HCT116 (cell line): ENCODE measurements at regions not wholly inside any gene's neighbourhood (a gene's known extent, or its start where the extent isn't known, plus 50 kb on each side); places are given as distances from the start of the nearest gene placed in this dataset.

Experiments
- EZH2 ChIP-seq: fragments of 200-600 bp; sonication (generic); IDR thresholded peaks from 2 replicates; pipeline ENCODE4 v1.6.1; 2017; ENCODE audit warnings: antibody characterized with exemption, mixed run types
- FOSL1 ChIP-seq: IDR thresholded peaks from 2 replicates; pipeline ENCODE4 v1.6.1; 2012; ENCODE audit warnings: low read depth
- POLR2A ChIP-seq: IDR thresholded peaks from 2 replicates; pipeline ENCODE4 v1.7.0; 2011; ENCODE audit warnings: borderline replicate concordance; ENCODE audit not compliant: insufficient read depth, insufficient read length; ENCODE audit errors: extremely low read depth
- POLR2AphosphoS5 ChIP-seq: IDR thresholded peaks from 2 replicates; pipeline ENCODE4 v1.6.1; 2011; ENCODE audit warnings: mild to moderate bottlenecking, low read depth, low read length, moderate library complexity
- SP1 ChIP-seq: IDR thresholded peaks from 2 replicates; pipeline ENCODE4 v1.6.1; 2012; ENCODE audit warnings: low read depth
- TF ChIP-seq, protein P1 (sequence below), 3 experiments: fragments of 200-600 bp in 1 of 3; sonication (generic) in 1 of 3; IDR thresholded peaks in 2 of 3; conservative IDR thresholded peaks in 1 of 3; 2 replicates each; pipeline ENCODE4 v1.5.1; 2012 to 2017; ENCODE audit warnings: low read depth in 2 of 3, low read length in 2 of 3, antibody characterized with exemption in 1 of 3, borderline replicate concordance in 1 of 3, control low read depth in 1 of 3, mild to moderate bottlenecking in 1 of 3, mixed read lengths in 1 of 3, mixed run types in 1 of 3, moderate library complexity in 1 of 3; ENCODE audit not compliant: insufficient read depth in 1 of 3

DNA sequence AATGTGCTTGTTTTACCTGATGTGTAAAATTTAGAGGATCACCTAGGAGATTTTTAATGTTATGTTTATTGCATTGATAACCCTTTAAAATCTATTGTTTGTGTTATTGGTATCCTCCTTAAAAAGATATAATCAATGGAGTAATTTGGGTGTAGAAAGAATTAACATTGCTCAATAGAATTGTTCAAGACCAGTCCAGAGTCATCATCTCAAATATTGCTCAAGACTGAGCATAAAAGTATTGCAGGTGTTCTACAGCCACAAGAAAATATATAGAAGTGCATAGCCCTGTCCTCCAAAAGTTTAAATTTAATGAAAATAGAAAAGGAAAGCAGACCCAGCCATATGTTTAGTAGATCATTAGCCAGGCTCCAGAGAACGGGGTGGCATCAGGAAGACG lies 102.5 kb upstream of the ARID2 start:
- TF ChIP-seq, protein P1, sequence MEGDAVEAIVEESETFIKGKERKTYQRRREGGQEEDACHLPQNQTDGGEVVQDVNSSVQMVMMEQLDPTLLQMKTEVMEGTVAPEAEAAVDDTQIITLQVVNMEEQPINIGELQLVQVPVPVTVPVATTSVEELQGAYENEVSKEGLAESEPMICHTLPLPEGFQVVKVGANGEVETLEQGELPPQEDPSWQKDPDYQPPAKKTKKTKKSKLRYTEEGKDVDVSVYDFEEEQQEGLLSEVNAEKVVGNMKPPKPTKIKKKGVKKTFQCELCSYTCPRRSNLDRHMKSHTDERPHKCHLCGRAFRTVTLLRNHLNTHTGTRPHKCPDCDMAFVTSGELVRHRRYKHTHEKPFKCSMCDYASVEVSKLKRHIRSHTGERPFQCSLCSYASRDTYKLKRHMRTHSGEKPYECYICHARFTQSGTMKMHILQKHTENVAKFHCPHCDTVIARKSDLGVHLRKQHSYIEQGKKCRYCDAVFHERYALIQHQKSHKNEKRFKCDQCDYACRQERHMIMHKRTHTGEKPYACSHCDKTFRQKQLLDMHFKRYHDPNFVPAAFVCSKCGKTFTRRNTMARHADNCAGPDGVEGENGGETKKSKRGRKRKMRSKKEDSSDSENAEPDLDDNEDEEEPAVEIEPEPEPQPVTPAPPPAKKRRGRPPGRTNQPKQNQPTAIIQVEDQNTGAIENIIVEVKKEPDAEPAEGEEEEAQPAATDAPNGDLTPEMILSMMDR (IDR thresholded peaks at IDR 0.05 in 2 of 3, conservative IDR thresholded peaks at IDR 0.05 in 1 of 3; ENCODE audit: borderline replicate concordance in 1 of 3, insufficient read depth in 1 of 3, low read depth in 2 of 3, low read length in 2 of 3): no peak
- TF ChIP-seq POLR2A: no peak
- no peak for TF ChIP-seq SP1
- no peak for TF ChIP-seq FOSL1
- TF ChIP-seq EZH2: no peak
- no peak for TF ChIP-seq POLR2AphosphoS5
